Spleen (tissue), 11 donors: ENCODE measurements at regions not wholly inside any gene's neighbourhood (a gene's known extent, or its start where the extent isn't known, plus 50 kb on each side); places are given as distances from the start of the nearest gene placed in this dataset.

Experiments used
- DNase-seq: peaks from one replicate; pipeline ENCODE4 v3.0.0-alpha.2; 2020
- H3K27ac ChIP-seq, 8 donors: fragments of 200-600 bp; sonication (generic) in 7 of 8; 1 replicate in 4 of 8; 2 replicates in 4 of 8; pipeline versions ENCODE4 v1.5.0 to v1.8.0; 2016 to 2021; ENCODE audit warnings: inconsistent platforms in 4 of 8, mild to moderate bottlenecking in 4 of 8, moderate library complexity in 1 of 8
- H3K27me3 ChIP-seq, 7 donors: fragments of 200-600 bp; sonication (generic) in 6 of 7; replicated peaks in 1 of 7; 1 replicate in 4 of 7; 2 replicates in 3 of 7; pipeline versions ENCODE4 v1.5.0 to v1.8.0; 2016 to 2021; ENCODE audit warnings: inconsistent platforms in 3 of 7, mild to moderate bottlenecking in 1 of 7
- H3K36me3 ChIP-seq, 6 donors: fragments of 200-600 bp; sonication (generic) in 5 of 6; 1 replicate in 4 of 6; 2 replicates in 2 of 6; pipeline versions ENCODE4 v1.5.0 to v1.8.0; 2016 to 2021; ENCODE audit warnings: inconsistent platforms in 2 of 6
- H3K4me1 ChIP-seq, 6 donors: fragments of 200-600 bp; sonication (generic) in 5 of 6; 1 replicate in 3 of 6; 2 replicates in 3 of 6; pipeline versions ENCODE4 v1.5.0 to v1.8.0; 2016 to 2021; ENCODE audit warnings: inconsistent platforms in 3 of 6
- H3K4me3 ChIP-seq, 8 donors: fragments of 200-600 bp; sonication (generic) in 7 of 8; 1 replicate in 4 of 8; 2 replicates in 4 of 8; pipeline versions ENCODE4 v1.5.0 to v1.8.0; 2016 to 2021; ENCODE audit warnings: inconsistent platforms in 4 of 8, mild to moderate bottlenecking in 4 of 8, moderate library complexity in 2 of 8
- H3K9me3 ChIP-seq, 8 donors: fragments of 200-600 bp; sonication (generic) in 7 of 8; 1 replicate in 4 of 8; 2 replicates in 4 of 8; pipeline versions ENCODE4 v1.5.0 to v1.8.0; 2016 to 2021; ENCODE audit warnings: inconsistent platforms in 4 of 8
- CTCF ChIP-seq, 11 experiments: fragments of 200-600 bp in 7 of 11; fragments of 450-650 bp in 4 of 11; sonication (generic) in 4 of 11; IDR thresholded peaks in 8 of 11; conservative IDR thresholded peaks in 3 of 11; 1 replicate in 7 of 11; 2 replicates in 4 of 11; pipeline versions ENCODE4 v1.4.0 to v1.8.0; 2016 to 2021; ENCODE audit warnings: antibody characterized with exemption in 11 of 11, inconsistent platforms in 4 of 11, mild to moderate bottlenecking in 1 of 11
- POLR2A ChIP-seq, 3 donors: fragments of 450-650 bp; IDR thresholded peaks; one replicate each; pipeline ENCODE4 v1.5.1; 2017; ENCODE audit warnings: antibody characterized with exemption in 3 of 3, mild to moderate bottlenecking in 1 of 3
- POLR2AphosphoS5 ChIP-seq, 3 donors: sonication (generic); formaldehyde crosslinking; IDR thresholded peaks; one replicate each; pipeline ENCODE4 v1.5.1; 2017; ENCODE audit warnings: antibody characterized with exemption in 3 of 3
- WGBS, 5 donors: extraction: QIAGEN DNeasy Blood & Tissue Kit in 3 of 5; methylation state at CpG; one replicate each; pipeline versions ENCODE4 v1.1.5 to v1.1.7; 2013 to 2018; 5-methylcytosine and 5-hydroxymethylcytosine counted together
- intact Hi-C: fragments of 100-400 bp; cut with DNase I; formaldehyde crosslinking; loops from one replicate; pipeline ENCODE4 v1.15.0; 2023; ENCODE audit warnings: low total_unique reads
- donor health status: healthy with polysubstance abuse.
- donor health status: DM: no; HTN: no; CAD: no; lungs with moderate emphysema.
- donor health status: DM: no; HTN: no; CAD: no.
- donor health status: Bipolar disorder and iron deficiency.
- donor health status: healthy.
- donor health status: DM: no; HTN: no; CAD: no.
- donor health status: DM: yes; HTN: yes; CAD: no.

GRCh38 chr4:8772499-8773123 is 99.0 kb downstream of the HMX1 start:
- DNase-seq: peak; percentile 40
- Histone ChIP-seq H3K27ac (no peak overlapping the region), H3K27me3 (peaks cover 0 to 8% (median 0%) of the 10 kb centered on the region in 7 donors), H3K9me3 (no peaks in the 10 kb centered on the region), H3K4me1 (no peaks in the 10 kb centered on the region), H3K36me3 (no peaks in the 10 kb centered on the region), H3K4me3 (no peak overlapping the region)
- WGBS, 5 donors: 72 to 86% (median 81%) methylated on average over 14 of the region's 14 CpGs
- intact Hi-C loops: no loop called here
- TF ChIP-seq CTCF (IDR thresholded peaks at IDR 0.05 in 8 of 11, conservative IDR thresholded peaks at IDR 0.05 in 3 of 11): no peak
- no peak for TF ChIP-seq POLR2A (IDR thresholded peaks at IDR 0.05)

- Histone ChIP-seq H3K27ac (no peak overlapping the region), H3K4me1 (no peaks in the 10 kb centered on the region), H3K4me3 (no peak overlapping the region), H3K9me3 (no peaks in the 10 kb centered on the region), H3K27me3 (peaks cover 0 to 9% (median 0%) of the 10 kb centered on the region in 7 donors), H3K36me3 (no peaks in the 10 kb centered on the region)
- no peak for TF ChIP-seq POLR2A (IDR thresholded peaks at IDR 0.05)
- intact Hi-C loops: no loop called here
- WGBS, 5 donors: 76 to 85% (median 83%) methylated on average over 9 to 10 of the region's 10 CpGs
- DNase-seq: peak; percentile 58
Observed at GRCh38 chr4:8771666-8772065, 100.0 kb downstream of the HMX1 start.

DNA sequence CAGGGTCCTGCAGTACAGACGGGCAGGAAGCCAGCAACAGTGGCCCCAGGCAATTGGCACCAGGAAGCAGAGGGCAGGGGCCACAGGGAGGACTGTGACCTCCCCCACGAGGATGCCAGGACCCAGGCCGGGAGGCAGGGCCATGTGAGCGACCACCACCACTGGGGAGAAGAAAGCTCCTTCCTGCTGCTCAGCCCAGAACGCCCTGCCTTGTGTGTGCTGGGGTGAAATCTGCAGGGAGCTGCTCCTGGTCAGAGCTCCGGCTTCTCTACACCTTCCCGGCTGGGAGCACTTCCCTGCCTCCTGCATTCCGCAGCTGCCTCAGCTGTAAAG is 100.4 kb downstream of the HMX1 start:
- Histone ChIP-seq H3K27ac (no peak overlapping the region), H3K27me3 (peaks cover 0 to 14% (median 0%) of the 10 kb centered on the region in 7 donors), H3K9me3 (no peaks in the 10 kb centered on the region), H3K4me3 (no peak overlapping the region), H3K4me1 (no peaks in the 10 kb centered on the region), H3K36me3 (no peaks in the 10 kb centered on the region)
- 31 to 62% (median 54%) methylated on average over 5 to 8 of the region's 8 CpGs for WGBS, 5 donors
- TF ChIP-seq POLR2AphosphoS5 (IDR thresholded peaks at IDR 0.05): no peak
- no peak for TF ChIP-seq CTCF (IDR thresholded peaks at IDR 0.05 in 8 of 11, conservative IDR thresholded peaks at IDR 0.05 in 3 of 11)
- TF ChIP-seq POLR2A (IDR thresholded peaks at IDR 0.05): no peak
- intact Hi-C loops: no loop called here
- DNase-seq: peak; percentile 70

GRCh38 chr4:8770518-8771257 is 101.0 kb downstream of the HMX1 start:
- no peak overlapping the region for H3K27ac ChIP-seq
- WGBS, 5 donors: 66 to 76% (median 68%) methylated on average over 16 to 20 of the region's 20 CpGs
- no peaks in the 10 kb centered on the region for H3K9me3 ChIP-seq
- H3K36me3 ChIP-seq: no peaks in the 10 kb centered on the region
- TF ChIP-seq CTCF (IDR thresholded peaks at IDR 0.05 in 8 of 11, conservative IDR thresholded peaks at IDR 0.05 in 3 of 11) (no peak), POLR2AphosphoS5 (IDR thresholded peaks at IDR 0.05) (no peak), POLR2A (IDR thresholded peaks at IDR 0.05) (no peak)
- no peak overlapping the region for H3K4me3 ChIP-seq
- intact Hi-C loops: no loop called here
- no peaks in the 10 kb centered on the region for H3K4me1 ChIP-seq
- peak; percentile 40 for DNase-seq
- H3K27me3 ChIP-seq: peaks cover 0 to 19% (median 0%) of the 10 kb centered on the region in 7 donors
